H1 (cell line): ENCODE measurements at regions not wholly inside any gene's neighbourhood (a gene's known extent, or its start where the extent isn't known, plus 50 kb on each side); places are given as distances from the start of the nearest gene placed in this dataset.

Experiments used
- CTCF ChIA-PET: fragments of 300-600 bp; sonication (Branson Sonifier 250); formaldehyde crosslinking; loops from one replicate; lab custom pipeline; 2021; ENCODE audit not compliant: partially characterized antibody; lab: Charles Lee
- POLR2A ChIA-PET: fragments of 300-600 bp; sonication (Branson Sonifier 250); formaldehyde crosslinking; loops from one replicate; lab custom pipeline; 2021; ENCODE audit warnings: inconsistent platforms; ENCODE audit not compliant: partially characterized antibody; lab: Charles Lee
- DNase-seq, 2 experiments: peaks; one replicate each; pipeline versions ENCODE4 v3.0.0 to v3.0.0-alpha.2; 2010 to 2022; ENCODE audit warnings: low spot score in 2 of 2, low read depth in 1 of 2, mixed read lengths in 1 of 2
- FAIRE-seq: peaks from 2 replicates; lab custom pipeline; 2011; peaks lifted over from hg19 to GRCh38; lab: Jason Lieb, UNC
- H2AFZ ChIP-seq: 2 replicates; pipeline ENCODE4 v1.8.1; 2012; ENCODE audit warnings: low read length, inconsistent platforms
- H2AK5ac ChIP-seq: 2 replicates; pipeline ENCODE4 v1.6.1; 2013; ENCODE audit warnings: low read depth, low read length
- H2BK120ac ChIP-seq: replicated peaks from 2 replicates; pipeline ENCODE3; 2013; ENCODE audit warnings: low read depth, low read length, inconsistent platforms
- H2BK12ac ChIP-seq: 2 replicates; pipeline ENCODE4 v1.6.1; 2013; ENCODE audit warnings: low read depth, low read length
- H2BK15ac ChIP-seq: 2 replicates; pipeline ENCODE4 v1.6.1; 2013; ENCODE audit warnings: low read length
- H2BK20ac ChIP-seq: 2 replicates; pipeline ENCODE4 v1.6.1; 2013; ENCODE audit warnings: low read length
- H2BK5ac ChIP-seq: 2 replicates; pipeline ENCODE4 v1.6.1; 2013; ENCODE audit warnings: low read depth, low read length
- H3K14ac ChIP-seq: 2 replicates; pipeline ENCODE4 v1.6.1; 2013; ENCODE audit warnings: inconsistent platforms; ENCODE audit not compliant: insufficient read length
- H3K18ac ChIP-seq: 2 replicates; pipeline ENCODE4 v1.6.1; 2013; ENCODE audit warnings: low read length; ENCODE audit errors: extremely low read depth
- H3K23ac ChIP-seq: 2 replicates; pipeline ENCODE4 v1.6.1; 2013; ENCODE audit warnings: inconsistent platforms; ENCODE audit not compliant: insufficient read length
- H3K23me2 ChIP-seq: 2 replicates; pipeline ENCODE4 v1.6.1; 2013; ENCODE audit warnings: low read depth, low read length
- H3K27ac ChIP-seq: 2 replicates; pipeline ENCODE4 v1.6.1; 2011; ENCODE audit warnings: low read depth, low read length, inconsistent platforms
- H3K27me3 ChIP-seq, 4 experiments: replicated peaks in 1 of 4; 1 replicate in 1 of 4; 2 replicates in 3 of 4; pipeline versions ENCODE4 v1.6.1 to v1.8.1; 2011 to 2013; ENCODE audit warnings: low read length in 3 of 4, mild to moderate bottlenecking in 3 of 4, inconsistent platforms in 2 of 4, mixed read lengths in 2 of 4, moderate library complexity in 1 of 4; ENCODE audit not compliant: control insufficient read depth in 3 of 4, insufficient read depth in 3 of 4; ENCODE audit errors: extremely low read depth in 1 of 4
- H3K36me3 ChIP-seq, 4 experiments: 2 replicates each; pipeline versions ENCODE4 v1.6.1 to v1.8.1; 2011 to 2013; ENCODE audit warnings: mild to moderate bottlenecking in 4 of 4, low read length in 3 of 4, moderate library complexity in 2 of 4, control low read depth in 1 of 4, inconsistent platforms in 1 of 4; ENCODE audit not compliant: insufficient read depth in 4 of 4, control insufficient read depth in 2 of 4
- H3K4ac ChIP-seq: replicated peaks from 2 replicates; pipeline ENCODE3; 2013; ENCODE audit warnings: low read length, low read depth, mixed read lengths, inconsistent platforms; ENCODE audit not compliant: insufficient read length
- H3K4me1 ChIP-seq, 4 experiments: replicated peaks in 1 of 4; 1 replicate in 1 of 4; 2 replicates in 3 of 4; pipeline versions ENCODE4 v1.6.1 to v1.8.1; 2011 to 2013; ENCODE audit warnings: low read length in 3 of 4, inconsistent platforms in 2 of 4, mixed read lengths in 1 of 4; ENCODE audit not compliant: insufficient read depth in 4 of 4, control insufficient read depth in 3 of 4
- H3K4me2 ChIP-seq, 2 experiments: 2 replicates each; pipeline versions ENCODE4 v1.6.1 to v1.8.1; 2011 to 2013; ENCODE audit warnings: low read depth in 2 of 2, low read length in 2 of 2, control low read depth in 1 of 2, inconsistent platforms in 1 of 2, mild to moderate bottlenecking in 1 of 2; ENCODE audit not compliant: insufficient read depth in 1 of 2
- H3K4me3 ChIP-seq, 4 experiments: fragments of 200-600, 300-600 bp in 1 of 4; sonication (generic), shearing (Covaris generic), sonication (Bioruptor Twin) in 1 of 4; 2 replicates each; pipeline versions ENCODE4 v1.5.1 to v1.8.1; 2011 to 2016; ENCODE audit warnings: low read length in 4 of 4, low read depth in 3 of 4, control low read depth in 2 of 4, inconsistent platforms in 2 of 4, mild to moderate bottlenecking in 2 of 4, mixed read lengths in 1 of 4, moderate library complexity in 1 of 4; ENCODE audit not compliant: insufficient read depth in 2 of 4; ENCODE audit errors: extremely low read depth in 1 of 4
- H3K56ac ChIP-seq: replicated peaks from 2 replicates; pipeline ENCODE3; 2013; ENCODE audit warnings: low read depth, mild to moderate bottlenecking, mixed read lengths, low read length, inconsistent platforms; ENCODE audit not compliant: insufficient read length
- H3K79me1 ChIP-seq: 2 replicates; pipeline ENCODE4 v1.6.1; 2013; ENCODE audit warnings: low read depth, low read length, control low read depth
- H3K79me2 ChIP-seq, 2 experiments: 2 replicates each; pipeline versions ENCODE4 v1.6.1 to v1.8.1; 2012 to 2013; ENCODE audit warnings: low read length in 2 of 2, mild to moderate bottlenecking in 2 of 2, inconsistent platforms in 1 of 2; ENCODE audit not compliant: insufficient read depth in 2 of 2, control insufficient read depth in 1 of 2
- H3K9ac ChIP-seq, 4 experiments: replicated peaks in 1 of 4; 1 replicate in 1 of 4; 2 replicates in 3 of 4; pipeline versions ENCODE4 v1.6.1 to v1.8.1; 2011 to 2013; ENCODE audit warnings: low read depth in 3 of 4, low read length in 3 of 4, control low read depth in 2 of 4, mild to moderate bottlenecking in 2 of 4, moderate library complexity in 2 of 4, inconsistent platforms in 1 of 4; ENCODE audit errors: extremely low read depth in 1 of 4
- H3K9me3 ChIP-seq, 2 experiments: 2 replicates each; pipeline versions ENCODE4 v1.6.1 to v1.8.1; 2012 to 2013; ENCODE audit warnings: mild to moderate bottlenecking in 2 of 2, moderate library complexity in 2 of 2, control low read depth in 1 of 2, inconsistent platforms in 1 of 2, low read depth in 1 of 2, low read length in 1 of 2, mixed read lengths in 1 of 2; ENCODE audit not compliant: insufficient read depth in 2 of 2
- H4K20me1 ChIP-seq, 2 experiments: replicated peaks in 1 of 2; 2 replicates each; pipeline versions ENCODE3 to v1.8.1; 2011 to 2013; ENCODE audit warnings: inconsistent platforms in 2 of 2, low read length in 2 of 2, mild to moderate bottlenecking in 1 of 2; ENCODE audit not compliant: insufficient read depth in 2 of 2, control insufficient read depth in 1 of 2
- H4K5ac ChIP-seq: 2 replicates; pipeline ENCODE4 v1.6.1; 2013; ENCODE audit warnings: low read length, low read depth, mixed read lengths, inconsistent platforms; ENCODE audit not compliant: insufficient read length
- H4K8ac ChIP-seq: 2 replicates; pipeline ENCODE4 v1.8.0; 2013; ENCODE audit warnings: mild to moderate bottlenecking, moderate library complexity, low read length, inconsistent platforms; ENCODE audit not compliant: insufficient read depth; ENCODE audit errors: extremely low read depth
- H4K91ac ChIP-seq: replicated peaks from 2 replicates; pipeline ENCODE3; 2013; ENCODE audit warnings: low read length, mixed read lengths, inconsistent platforms; ENCODE audit not compliant: insufficient read length
- BACH1 ChIP-seq: IDR thresholded peaks from 2 replicates; pipeline ENCODE4 v1.6.1; 2012; ENCODE audit warnings: low read length, improper control_type of control experiment
- CEBPB ChIP-seq: IDR thresholded peaks from 2 replicates; pipeline ENCODE4 v1.6.1; 2012; ENCODE audit warnings: low read depth, low read length
- EP300 ChIP-seq, 2 experiments: IDR thresholded peaks; 1 replicate in 1 of 2; 2 replicates in 1 of 2; pipeline ENCODE4 v1.6.1; 2011 to 2012; ENCODE audit warnings: low read depth in 2 of 2, low read length in 2 of 2, mild to moderate bottlenecking in 2 of 2, borderline replicate concordance in 1 of 2, inconsistent platforms in 1 of 2, moderate library complexity in 1 of 2
- HDAC2 ChIP-seq, 2 experiments: fragments of 300-600 bp in 1 of 2; sonication (generic) in 1 of 2; IDR thresholded peaks; 2 replicates each; pipeline ENCODE4 v1.6.1; 2011 to 2012; ENCODE audit warnings: low read depth in 2 of 2, low read length in 2 of 2, mild to moderate bottlenecking in 2 of 2, moderate library complexity in 2 of 2, borderline replicate concordance in 1 of 2, inconsistent platforms in 1 of 2
- JUN ChIP-seq: IDR thresholded peaks from 2 replicates; pipeline ENCODE4 v1.6.1; 2011; ENCODE audit warnings: low read depth, mild to moderate bottlenecking, improper control_type of control experiment, low read length
- RAD21 ChIP-seq, 2 experiments: IDR thresholded peaks in 1 of 2; conservative IDR thresholded peaks in 1 of 2; 2 replicates each; pipeline ENCODE4 v1.6.1; 2011; ENCODE audit warnings: low read depth in 2 of 2, low read length in 2 of 2, improper control_type of control experiment in 1 of 2, inconsistent platforms in 1 of 2, mild to moderate bottlenecking in 1 of 2, moderate library complexity in 1 of 2
- SIRT6 ChIP-seq: IDR thresholded peaks from one replicate; pipeline ENCODE4 v1.7.1; 2012; ENCODE audit warnings: low read length, inconsistent platforms
- SRF ChIP-seq: IDR thresholded peaks from 2 replicates; pipeline ENCODE4 v1.6.1; 2011; ENCODE audit warnings: mild to moderate bottlenecking, low read depth, low read length, moderate library complexity
- SUZ12 ChIP-seq: fragments of 200-600 bp; sonication (generic); IDR thresholded peaks from 2 replicates; pipeline ENCODE4 v1.6.1; 2012; ENCODE audit warnings: mild to moderate bottlenecking, inconsistent platforms, low read length, moderate library complexity, mixed read lengths
- USF2 ChIP-seq: IDR thresholded peaks from 2 replicates; pipeline ENCODE4 v1.6.1; 2011; ENCODE audit warnings: low read length, improper control_type of control experiment
- ZNF274 ChIP-seq: IDR thresholded peaks from 2 replicates; pipeline ENCODE4 v1.7.0; 2012; ENCODE audit warnings: low read length, borderline replicate concordance; ENCODE audit errors: extremely low read depth
- WGBS, 2 experiments: shearing (Covaris generic) in 1 of 2; methylation state at CpG; one replicate each; pipeline versions ENCODE4 v1.1.6 to v1.1.7; 2013 to 2015; ENCODE audit warnings: low lambda C conversion rate in 2 of 2, mixed read lengths in 2 of 2, inconsistent platforms in 1 of 2, low coverage in 1 of 2, missing lambda C conversion rate in 1 of 2; ENCODE audit not compliant: insufficient replicate concordance in 2 of 2, insufficient coverage in 1 of 2, insufficient read length in 1 of 2; ENCODE audit errors: extremely low coverage in 1 of 2, missing lambda C conversion rate in 1 of 2; 5-methylcytosine and 5-hydroxymethylcytosine counted together
- TF ChIP-seq, protein P1 (sequence below): IDR thresholded peaks from 2 replicates; pipeline ENCODE4 v1.6.1; 2011; ENCODE audit warnings: low read depth, mild to moderate bottlenecking, low read length; ENCODE audit not compliant: insufficient read depth

DNA sequence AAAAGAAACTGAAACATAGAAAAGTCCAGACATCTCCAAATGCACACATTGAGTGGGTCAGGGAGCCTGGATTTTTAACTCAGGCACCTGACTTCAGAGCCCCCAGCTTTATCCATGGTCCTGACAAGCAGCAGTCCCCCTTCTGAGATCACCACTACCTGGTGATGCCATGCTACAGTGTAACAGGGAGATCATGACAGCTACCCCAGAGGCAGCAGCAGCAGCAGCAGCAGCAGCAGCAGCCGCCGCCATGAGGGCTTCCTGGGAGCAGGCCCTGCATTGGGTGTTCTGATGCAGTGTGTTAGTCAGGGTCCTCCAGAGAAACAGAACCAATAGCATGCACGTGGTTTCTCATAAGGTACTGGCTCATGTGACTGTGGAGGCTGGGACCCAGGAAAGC is 198.6 kb upstream of the SALL1 start:
- Histone ChIP-seq H3K27me3 (no peaks in the 10 kb centered on the region), H2BK20ac (no peak overlapping the region), H3K23me2 (peaks cover 4% of the 10 kb centered on the region; the same call in 1 of the 2 replicates), H3K4me2 (no peak overlapping the region), H2BK12ac (no peak overlapping the region), H2BK5ac (no peak overlapping the region), H4K5ac (no peak overlapping the region), H2BK120ac (no peak overlapping the region), H2BK15ac (no peak overlapping the region), H3K4ac (no peak overlapping the region), H4K91ac (no peak overlapping the region), H3K4me1 (no peaks in the 10 kb centered on the region), H3K79me1 (no peaks in the 10 kb centered on the region), H3K56ac (no peak overlapping the region), H2AK5ac (no peak overlapping the region), H4K8ac (no peak overlapping the region), H3K23ac (no peak overlapping the region), H3K9ac (no peak overlapping the region), H3K9me3 (no peaks in the 10 kb centered on the region), H3K4me3 (no peak overlapping the region), H3K14ac (no peak overlapping the region), H2AFZ (no peak overlapping the region), H3K79me2 (no peaks in the 10 kb centered on the region), H4K20me1 (no peaks in the 10 kb centered on the region), H3K18ac (no peak overlapping the region), H3K36me3 (no peaks in the 10 kb centered on the region), H3K27ac (no peak overlapping the region)
- ChIA-PET POLR2A (no interaction called here), CTCF (interaction anchor here (0.6 to 1.6 kb wide), 2 partner anchors 76 to 274 kb away, joined by 3 read pairs; no protein-coding TSS in a partner anchor)
- whole genome bisulfite sequencing, 2 experiments = 92% methylated on average over 3 of the region's 3 CpGs; no CpG with 5 or more reads in 1 of the 2 experiments
- DNase-seq = no peak
- no peak for FAIRE-seq
- TF ChIP-seq USF2 = no peak
- no peak for TF ChIP-seq HDAC2 (IDR thresholded peaks at IDR 0.05; ENCODE audit: borderline replicate concordance in 1 of 2, low read depth in 2 of 2, low read length in 2 of 2)
- no peak for TF ChIP-seq SIRT6
- TF ChIP-seq JUN = no peak
- no peak for TF ChIP-seq BACH1
- no peak for TF ChIP-seq EP300 (IDR thresholded peaks at IDR 0.05; ENCODE audit: borderline replicate concordance in 1 of 2, low read depth in 2 of 2, low read length in 2 of 2)
- no peak for TF ChIP-seq SUZ12
- TF ChIP-seq RAD21 (IDR thresholded peaks at IDR 0.05 in 1 of 2, conservative IDR thresholded peaks at IDR 0.05 in 1 of 2; ENCODE audit: low read depth in 2 of 2, low read length in 2 of 2) = no peak
- TF ChIP-seq, protein P1, sequence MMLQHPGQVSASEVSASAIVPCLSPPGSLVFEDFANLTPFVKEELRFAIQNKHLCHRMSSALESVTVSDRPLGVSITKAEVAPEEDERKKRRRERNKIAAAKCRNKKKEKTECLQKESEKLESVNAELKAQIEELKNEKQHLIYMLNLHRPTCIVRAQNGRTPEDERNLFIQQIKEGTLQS = no peak
- no peak for TF ChIP-seq ZNF274
- TF ChIP-seq SRF = no peak
- no peak for TF ChIP-seq CEBPB
